NCI-H146 treated with DMSO at 0.1 percent for 48 hours (cell line): ENCODE measurements at regions not wholly inside any gene's neighbourhood (a gene's known extent, or its start where the extent isn't known, plus 50 kb on each side); places are given as distances from the start of the nearest gene placed in this dataset.
A peak's percentile ranks its signal among the peaks of the same experiment; 100 is the strongest.
"Not testable (repeated sequence)": the region's sequence is repeated elsewhere in the genome, so short reads cannot be mapped to it uniquely, and the experiment has no call there.

Source experiments
- DNase-seq: peaks from one replicate; lab custom pipeline; 2025; ENCODE audit not compliant: unreplicated experiment; lab: John Stamatoyannopoulos, UW

DNA sequence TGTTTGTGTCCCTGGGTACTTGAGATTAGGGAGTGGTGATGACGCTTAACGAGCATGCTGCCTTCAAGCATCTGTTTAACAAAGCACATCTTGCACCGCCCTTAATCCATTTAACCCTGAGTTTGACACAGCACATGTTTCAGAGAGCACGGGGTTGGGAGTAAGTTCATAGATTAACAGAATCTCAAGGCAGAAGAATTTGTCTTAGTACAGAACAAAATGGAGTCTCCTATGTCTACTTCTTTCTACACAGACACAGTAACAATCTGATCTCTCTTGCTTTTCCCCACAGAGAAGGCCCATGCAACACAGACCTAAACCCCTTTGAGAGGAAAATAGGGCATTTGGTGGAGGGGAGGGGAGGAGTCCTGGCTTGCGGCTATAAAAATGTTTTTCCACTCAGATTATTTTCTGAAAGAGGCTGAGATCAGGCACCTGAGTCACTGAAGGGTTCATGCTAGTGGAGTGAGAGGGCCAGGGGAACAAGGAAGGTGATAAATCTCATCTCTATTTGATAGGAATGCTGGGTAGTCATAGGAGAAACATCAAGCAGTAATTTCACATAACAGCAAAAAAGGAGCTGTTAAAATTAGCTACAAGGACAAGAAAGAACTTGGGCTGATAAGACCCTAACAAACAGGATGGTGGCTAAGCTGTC is 136.9 kb downstream of the OR2B2 start:
- DNase-seq: not testable (repeated sequence)

- DNase-seq: not testable (repeated sequence)
Observed at GRCh38 chr6:27774264-27774600, 138.0 kb downstream of the OR2B2 start.

GRCh38 chr6:27773542-27774263 is 138.5 kb downstream of the OR2B2 start:
- not testable (repeated sequence) for DNase-seq

GRCh38 chr6:27772261-27773001 is 139.8 kb downstream of the OR2B2 start:
- DNase-seq: peak; percentile 82

DNA sequence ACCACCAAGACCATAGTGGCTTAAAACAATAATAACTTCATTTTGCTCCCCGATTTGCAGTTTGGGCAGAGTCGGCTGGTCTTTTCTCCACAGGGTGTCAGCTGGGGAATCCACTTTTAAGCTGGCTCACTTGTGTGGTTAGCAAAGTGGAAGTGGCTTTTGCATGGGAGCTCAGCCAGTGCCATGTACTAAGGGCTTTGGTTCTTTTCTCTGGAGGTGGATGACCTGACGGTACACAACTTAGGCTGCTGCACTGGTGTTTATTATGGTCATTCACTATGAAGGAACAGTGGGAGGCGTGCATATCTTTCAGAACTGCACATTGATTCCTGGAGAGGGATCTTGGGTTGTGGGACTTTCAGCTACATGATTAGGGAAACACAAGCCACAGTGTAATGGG is 141.0 kb downstream of the OR2B2 start:
- no peak for DNase-seq

- DNase-seq: no peak
Observed at GRCh38 chr6:27770724-27771123, 141.5 kb downstream of the OR2B2 start.

- no peak for DNase-seq
Observed at GRCh38 chr6:27768556-27768955, 143.6 kb downstream of the OR2B2 start.

DNA sequence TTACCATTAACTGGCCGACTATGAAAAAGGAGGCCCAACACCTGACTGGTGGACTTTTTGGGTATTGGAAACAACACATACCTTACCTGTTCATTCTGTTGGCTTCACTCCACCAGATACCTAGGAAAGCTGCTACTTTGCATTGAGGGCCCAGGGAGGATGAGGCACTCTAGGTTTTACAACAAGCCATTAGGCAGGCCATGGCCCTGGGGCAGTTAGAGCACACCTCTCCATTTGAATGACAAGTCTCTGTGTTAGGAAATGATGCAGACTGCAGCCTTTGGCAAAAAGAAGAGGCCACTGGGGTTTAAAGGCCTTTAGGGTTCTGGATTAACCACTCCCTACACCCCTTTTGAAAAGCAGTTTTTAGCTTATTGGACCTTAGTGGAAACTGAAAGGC is 144.3 kb downstream of the OR2B2 start:
- DNase-seq: no peak

GRCh38 chr6:27766405-27766804 is 145.8 kb downstream of the OR2B2 start:
- no peak for DNase-seq

- no peak for DNase-seq
Observed at GRCh38 chr6:27765028-27765590, 147.1 kb downstream of the OR2B2 start.

- DNase-seq: no peak
Observed at GRCh38 chr6:27761391-27761790, 150.8 kb downstream of the OR2B2 start.

GRCh38 chr6:27760464-27760863 is 151.7 kb downstream of the OR2B2 start:
- DNase-seq: no peak

DNA sequence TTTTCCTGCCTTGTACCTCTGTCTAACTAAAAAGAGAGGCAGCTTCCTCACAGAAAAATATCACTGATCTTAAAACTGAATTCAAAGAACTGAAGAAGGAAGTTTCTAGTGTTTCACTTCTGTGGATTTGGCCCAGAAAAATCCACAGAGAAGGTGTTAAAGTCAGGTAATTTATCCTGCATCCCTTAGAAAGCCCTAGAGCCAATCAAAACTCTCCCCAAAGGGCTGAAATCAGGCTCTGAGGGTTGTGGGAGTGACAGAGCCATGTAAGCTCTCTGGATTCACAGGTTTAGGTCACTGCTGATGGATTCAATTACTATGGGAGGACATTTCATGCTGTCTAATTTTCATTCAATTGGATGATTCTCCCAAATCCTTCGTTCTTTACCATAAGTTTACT is 152.3 kb downstream of the OR2B2 start:
- no peak for DNase-seq

- DNase-seq: no peak
Observed at GRCh38 chr6:27758491-27758890, 153.7 kb downstream of the OR2B2 start.

DNA sequence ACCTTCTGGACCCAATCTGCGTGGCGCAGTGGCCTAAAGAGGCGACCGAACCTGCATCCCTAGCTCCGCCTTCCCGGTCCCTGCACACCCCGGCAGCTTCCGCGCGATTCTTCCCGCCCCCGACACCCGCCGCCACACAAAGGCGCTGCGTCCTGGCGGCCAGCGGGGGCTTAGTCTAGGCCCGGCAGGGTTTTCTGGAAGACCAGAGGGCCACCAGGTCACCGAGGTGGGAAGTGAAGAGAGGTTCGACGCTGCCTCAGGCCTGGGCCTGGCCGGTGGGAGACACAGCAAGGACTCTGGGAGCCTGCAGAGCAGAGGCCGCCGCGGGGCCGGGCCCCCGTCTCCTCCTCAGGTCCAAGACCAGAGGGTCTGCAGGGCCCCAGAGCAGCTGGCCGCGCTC is 154.9 kb downstream of the OR2B2 start:
- no peak for DNase-seq

GRCh38 chr6:27755768-27756167 is 156.4 kb downstream of the OR2B2 start:
- DNase-seq: no peak

DNA sequence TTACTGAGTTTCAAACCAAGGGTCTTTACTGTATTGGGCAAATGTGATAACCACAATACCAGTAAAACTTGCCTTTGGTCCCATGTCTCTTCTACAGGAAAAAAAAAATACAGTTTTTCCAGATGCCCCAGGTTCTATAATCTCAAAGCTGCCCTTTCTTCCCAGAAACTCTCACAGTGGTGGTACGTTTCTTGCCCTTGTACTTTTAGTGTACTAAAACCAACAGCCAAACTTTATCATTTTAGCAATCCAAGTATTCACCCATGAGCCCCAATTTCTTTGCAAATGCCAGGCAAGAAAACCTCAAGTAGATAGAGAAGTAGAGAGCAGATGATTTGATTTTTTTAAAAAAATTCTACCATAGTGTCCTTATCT is 157.8 kb downstream of the OR2B2 start:
- DNase-seq: no peak

DNA sequence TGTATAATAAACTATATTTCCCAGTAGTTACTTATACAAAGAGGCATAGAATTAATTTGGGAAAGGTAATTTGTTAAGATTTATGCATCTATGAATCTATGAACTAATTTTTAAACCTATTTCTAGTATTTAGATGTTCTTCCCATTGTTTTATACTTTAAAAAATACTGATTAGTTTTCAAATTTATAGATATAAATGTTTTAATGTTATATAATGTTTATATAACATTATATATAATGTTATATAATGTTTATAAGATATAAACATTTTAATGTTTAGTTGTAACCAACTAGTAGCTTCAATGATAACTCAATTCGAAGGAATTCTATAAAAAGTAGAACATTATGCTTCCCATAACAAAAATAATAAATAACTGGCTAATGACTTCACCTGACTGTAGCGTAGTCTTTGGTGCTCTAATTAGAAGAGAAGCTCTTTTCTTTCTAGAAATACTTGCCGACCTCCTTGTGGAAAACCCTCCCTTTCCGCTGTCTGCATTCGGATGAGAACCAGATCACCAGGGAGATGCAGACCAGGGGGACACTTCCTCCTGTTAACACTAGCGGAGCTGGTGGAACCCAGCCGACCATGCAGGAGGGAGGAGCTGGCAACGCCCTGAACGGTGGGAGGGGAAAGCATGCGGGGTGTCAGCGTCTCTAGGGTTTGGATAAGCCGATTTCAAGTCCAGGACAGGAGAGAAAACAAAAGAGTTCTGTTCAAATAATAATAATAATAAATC is 158.4 kb downstream of the OR2B2 start:
- peak; percentile 85 for DNase-seq

DNA sequence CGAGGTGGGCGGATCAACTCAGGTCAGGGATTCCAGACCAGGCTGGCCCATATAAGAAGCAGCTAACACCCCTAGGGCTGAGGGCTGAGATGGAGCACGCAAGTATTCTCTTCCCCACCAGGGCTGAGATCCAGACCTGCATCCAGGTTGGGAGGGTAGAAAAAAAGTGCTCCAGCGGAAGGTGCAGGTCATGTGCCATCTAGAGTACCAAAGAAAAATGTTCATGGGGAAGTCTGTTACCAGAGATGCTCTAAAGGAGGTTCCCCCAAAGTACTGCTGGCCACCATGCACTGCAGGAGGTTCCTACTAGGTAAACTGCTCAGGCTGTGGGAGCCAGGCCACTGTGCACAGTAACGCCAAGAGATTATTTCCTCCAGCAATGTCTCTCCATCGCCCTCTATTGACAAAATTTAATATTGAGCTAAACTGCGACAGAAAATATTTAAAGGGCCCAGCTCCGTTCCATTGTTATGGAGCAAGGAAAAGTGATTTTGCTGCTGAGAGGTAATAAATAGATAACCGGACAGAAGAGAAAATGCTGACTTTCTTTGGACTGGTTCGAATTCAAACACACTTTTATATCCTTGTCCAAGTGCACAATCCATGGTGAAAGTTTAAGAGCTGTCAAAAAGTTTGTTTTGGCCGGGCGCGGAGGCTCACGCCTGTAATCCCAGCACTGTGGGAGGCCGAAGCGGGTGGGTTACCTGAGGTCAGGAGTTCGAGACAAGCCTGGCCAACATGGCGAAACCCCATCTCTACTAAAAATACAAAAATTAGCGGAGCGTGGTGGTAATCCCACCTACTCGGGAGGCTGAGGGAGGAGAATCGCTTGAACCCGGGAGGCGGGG is 159.9 kb downstream of the OR2B2 start:
- DNase-seq: peak; percentile 89

DNA sequence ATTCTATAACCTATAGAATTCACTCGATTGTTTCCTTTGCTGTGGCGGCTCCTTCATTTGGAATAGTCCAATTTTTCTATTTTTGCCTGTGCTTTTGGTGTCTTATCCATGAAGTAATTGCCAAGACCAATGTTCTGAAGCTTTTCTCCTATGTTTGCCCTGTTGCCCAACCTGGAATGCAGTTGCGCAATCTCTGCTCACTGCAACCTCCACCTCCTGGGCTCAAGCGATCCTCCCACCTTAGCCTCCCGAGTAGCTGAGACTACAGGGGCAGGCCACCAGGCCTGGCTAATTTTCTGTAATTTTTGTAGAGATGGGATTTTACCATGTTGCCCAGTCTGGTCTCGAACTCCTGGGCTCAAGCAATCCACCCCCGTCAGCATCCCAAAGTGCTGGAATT is 163.5 kb downstream of the OR2B2 start:
- no peak for DNase-seq
